GM23248 (cell line): ENCODE measurements at regions not wholly inside any gene's neighbourhood (a gene's known extent, or its start where the extent isn't known, plus 50 kb on each side); places are given as distances from the start of the nearest gene placed in this dataset.

Experiments used
- EZH2 ChIP-seq: fragments of 200-600 bp; sonication (generic); IDR thresholded peaks from 2 replicates; pipeline ENCODE4 v1.6.1; 2018; ENCODE audit warnings: antibody characterized with exemption, mild to moderate bottlenecking; ENCODE audit not compliant: insufficient read depth, poor library complexity, severe bottlenecking
- EZH2phosphoT487 ChIP-seq: fragments of 200-600 bp; sonication (generic); IDR thresholded peaks from 2 replicates; pipeline ENCODE4 v1.6.1; 2018; ENCODE audit warnings: antibody characterized with exemption, moderate library complexity, mild to moderate bottlenecking, low read depth; ENCODE audit not compliant: insufficient read depth

GRCh38 chr7:116120839-116121238, 89.5 kb upstream of the TES start:
- TF ChIP-seq EZH2phosphoT487 (no peak), EZH2 (no peak)
